Transverse colon (tissue), 4 donors: ENCODE measurements at regions not wholly inside any gene's neighbourhood (a gene's known extent, or its start where the extent isn't known, plus 50 kb on each side); places are given as distances from the start of the nearest gene placed in this dataset.
"Not testable (repeated sequence)": the region's sequence is repeated elsewhere in the genome, so short reads cannot be mapped to it uniquely, and the experiment has no call there.

Experiments
- DNase-seq: peaks from one replicate; pipeline ENCODE4 v3.0.0-alpha.2; 2019
- H3K27ac ChIP-seq, 4 donors: fragments of 200-600 bp; sonication (generic); 2 replicates each; pipeline ENCODE4 v1.5.1; 2016 to 2018; ENCODE audit warnings: inconsistent platforms in 4 of 4
- H3K27me3 ChIP-seq: fragments of 200-600 bp; sonication (generic); 2 replicates; pipeline ENCODE4 v1.5.1; 2017; ENCODE audit warnings: inconsistent platforms
- H3K36me3 ChIP-seq, 4 donors: fragments of 200-600 bp; sonication (generic); 2 replicates each; pipeline ENCODE4 v1.5.1; 2017 to 2019; ENCODE audit warnings: inconsistent platforms in 4 of 4
- H3K4me1 ChIP-seq, 4 donors: fragments of 200-600 bp; sonication (generic); 2 replicates each; pipeline ENCODE4 v1.5.1; 2017 to 2020; ENCODE audit warnings: inconsistent platforms in 4 of 4
- H3K4me3 ChIP-seq, 4 donors: fragments of 200-600 bp; sonication (generic); 1 replicate in 1 of 4; 2 replicates in 3 of 4; pipeline versions ENCODE4 v1.5.1 to v1.6.1; 2017 to 2019; ENCODE audit warnings: inconsistent platforms in 4 of 4
- H3K9me3 ChIP-seq, 2 donors: fragments of 200-600 bp; sonication (generic); 2 replicates each; pipeline ENCODE4 v1.5.1; 2017 to 2019; ENCODE audit warnings: inconsistent platforms in 2 of 2
- EP300 ChIP-seq: sonication (generic); formaldehyde crosslinking; IDR thresholded peaks from one replicate; pipeline ENCODE4 v1.6.1; 2017; ENCODE audit warnings: antibody characterized with exemption, low read depth
- POLR2A ChIP-seq: fragments of 450-650 bp; IDR thresholded peaks from one replicate; pipeline ENCODE4 v1.6.1; 2016; ENCODE audit warnings: antibody characterized with exemption, mild to moderate bottlenecking, moderate library complexity
- POLR2AphosphoS5 ChIP-seq, 3 donors: sonication (generic); formaldehyde crosslinking; IDR thresholded peaks; one replicate each; pipeline ENCODE4 v1.6.1; 2016; ENCODE audit warnings: antibody characterized with exemption in 3 of 3
- WGBS, 2 donors: methylation state at CpG; one replicate each; pipeline ENCODE4 v1.1.5; 2018; ENCODE audit warnings: low coverage in 1 of 2; 5-methylcytosine and 5-hydroxymethylcytosine counted together
- in situ Hi-C, 4 donors: fragments of 200-750 bp; cut with MboI; loops; one replicate each; pipeline versions ENCODE4 v1.15.0 to v1.15.1; 2017; ENCODE audit warnings: low sequenced_read_pairs in 3 of 4, low pct_ligation_motif_present in 1 of 4, low pct_unique_long_range_greater_than_20kb in 1 of 4
- intact Hi-C: fragments of 100-400 bp; cut with DNase I; formaldehyde crosslinking; loops from one replicate; pipeline ENCODE4 v1.15.1; 2023; ENCODE audit warnings: low total_unique reads
- TF ChIP-seq, protein P1 (sequence below), 5 experiments: fragments of 200-600 bp in 3 of 5; fragments of 450-650 bp in 2 of 5; sonication (generic) in 3 of 5; IDR thresholded peaks; 1 replicate in 2 of 5; 2 replicates in 3 of 5; pipeline ENCODE4 v1.5.1; 2016 to 2017; ENCODE audit warnings: antibody characterized with exemption in 5 of 5, inconsistent platforms in 3 of 5, mild to moderate bottlenecking in 2 of 5, moderate library complexity in 1 of 5

DNA sequence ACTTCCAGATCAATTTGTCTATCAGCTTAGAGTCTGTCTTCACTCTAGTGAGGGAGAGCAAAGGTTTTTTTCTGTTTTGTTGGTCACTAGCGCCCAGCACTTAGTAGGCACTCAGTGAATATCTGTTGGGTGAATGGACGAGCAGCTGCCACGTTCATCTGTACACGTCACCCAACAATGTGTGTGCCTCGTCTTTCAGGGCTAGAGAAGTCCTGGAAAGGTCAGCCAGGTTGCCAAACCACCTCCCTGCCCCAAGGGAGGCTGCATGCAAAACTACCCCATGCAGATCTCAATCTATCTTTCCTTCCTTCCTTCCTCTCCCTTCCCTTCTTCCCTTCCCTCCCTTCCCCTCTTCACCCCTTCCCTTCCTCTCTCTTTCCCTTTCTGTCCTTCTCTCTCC, 340.9 kb downstream of the SOX9 start:
- H3K27ac ChIP-seq = no peak overlapping the region

DNA sequence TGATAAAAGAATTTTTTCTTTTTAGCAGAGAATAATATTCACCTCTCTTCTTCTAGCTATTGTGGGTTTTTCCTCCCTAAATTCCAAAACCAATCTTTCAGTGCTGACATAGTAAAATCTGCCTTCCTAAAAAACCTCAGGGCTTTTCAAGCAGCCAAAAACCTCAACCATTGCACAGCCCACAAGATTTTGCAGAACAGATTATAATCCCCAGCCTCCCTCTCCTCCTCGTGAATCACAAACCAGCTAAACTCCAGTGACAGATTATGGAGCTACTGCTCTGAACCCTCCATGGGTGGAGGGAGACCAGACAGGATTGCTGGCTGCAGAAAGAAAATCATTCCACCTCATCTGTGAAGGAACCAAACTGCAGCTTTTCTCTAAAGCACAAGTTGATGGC, 341.6 kb downstream of the SOX9 start:
- no peaks in the 10 kb centered on the region for H3K27me3 ChIP-seq
- no peaks in the 10 kb centered on the region for H3K9me3 ChIP-seq
- no peak for DNase-seq
- intact Hi-C loops (no loop called here), in situ Hi-C loops (no loop called here)
- WGBS, 2 donors = 67% methylated on average over 1 of the region's 1 CpG; no CpG with 5 or more reads in 1 of the 2 donors
- H3K4me3 ChIP-seq = no peak overlapping the region
- peaks cover 4 to 55% (median 38%) of the 10 kb centered on the region in 4 donors for H3K4me1 ChIP-seq
- no peaks in the 10 kb centered on the region for H3K36me3 ChIP-seq
- TF ChIP-seq POLR2A (no peak), EP300 (no peak), POLR2AphosphoS5 (IDR thresholded peaks at IDR 0.05) (no peak)
- TF ChIP-seq, protein P1, sequence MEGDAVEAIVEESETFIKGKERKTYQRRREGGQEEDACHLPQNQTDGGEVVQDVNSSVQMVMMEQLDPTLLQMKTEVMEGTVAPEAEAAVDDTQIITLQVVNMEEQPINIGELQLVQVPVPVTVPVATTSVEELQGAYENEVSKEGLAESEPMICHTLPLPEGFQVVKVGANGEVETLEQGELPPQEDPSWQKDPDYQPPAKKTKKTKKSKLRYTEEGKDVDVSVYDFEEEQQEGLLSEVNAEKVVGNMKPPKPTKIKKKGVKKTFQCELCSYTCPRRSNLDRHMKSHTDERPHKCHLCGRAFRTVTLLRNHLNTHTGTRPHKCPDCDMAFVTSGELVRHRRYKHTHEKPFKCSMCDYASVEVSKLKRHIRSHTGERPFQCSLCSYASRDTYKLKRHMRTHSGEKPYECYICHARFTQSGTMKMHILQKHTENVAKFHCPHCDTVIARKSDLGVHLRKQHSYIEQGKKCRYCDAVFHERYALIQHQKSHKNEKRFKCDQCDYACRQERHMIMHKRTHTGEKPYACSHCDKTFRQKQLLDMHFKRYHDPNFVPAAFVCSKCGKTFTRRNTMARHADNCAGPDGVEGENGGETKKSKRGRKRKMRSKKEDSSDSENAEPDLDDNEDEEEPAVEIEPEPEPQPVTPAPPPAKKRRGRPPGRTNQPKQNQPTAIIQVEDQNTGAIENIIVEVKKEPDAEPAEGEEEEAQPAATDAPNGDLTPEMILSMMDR (IDR thresholded peaks at IDR 0.05) = no peak
- peak overlapping the region in 1 of 4 donors; percentile 25 for H3K27ac ChIP-seq

More for the DNA sequence above, 340.9 kb downstream of the SOX9 start:
- intact Hi-C loops = no loop called here
- no peak overlapping the region for H3K4me3 ChIP-seq
- in situ Hi-C loops = no loop called here
- H3K4me1 ChIP-seq = peaks cover 4 to 54% (median 37%) of the 10 kb centered on the region in 4 donors
- no peaks in the 10 kb centered on the region for H3K27me3 ChIP-seq
- no peaks in the 10 kb centered on the region for H3K36me3 ChIP-seq
- no peaks in the 10 kb centered on the region for H3K9me3 ChIP-seq
- WGBS, 2 donors = 72% methylated on average over 5 of the region's 5 CpGs; no CpG with 5 or more reads in 1 of the 2 donors
- no peak for TF ChIP-seq EP300
- no peak for DNase-seq

DNA sequence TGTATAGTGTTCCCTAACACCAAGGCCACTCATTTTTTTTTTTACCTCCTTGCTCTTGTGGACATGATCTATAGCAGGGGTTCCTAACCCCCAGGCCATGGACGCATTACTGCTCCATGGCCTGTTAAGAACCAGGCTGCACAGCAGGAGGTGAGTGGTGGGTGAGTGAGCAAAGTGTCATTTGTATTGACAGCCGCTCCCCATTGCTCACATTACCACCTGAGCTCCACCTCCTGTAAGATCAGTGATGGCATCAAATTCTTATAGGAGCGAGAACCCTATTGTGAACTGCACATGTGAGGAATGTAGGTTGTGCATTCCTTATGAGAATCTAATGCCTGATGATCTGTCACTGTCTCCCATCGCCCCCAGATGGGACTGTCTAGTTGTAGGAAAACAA, 342.0 kb downstream of the SOX9 start:
- intact Hi-C loops (no loop called here), in situ Hi-C loops (no loop called here)
- no peak overlapping the region for H3K4me3 ChIP-seq
- no peaks in the 10 kb centered on the region for H3K9me3 ChIP-seq
- no peaks in the 10 kb centered on the region for H3K36me3 ChIP-seq
- WGBS, 2 donors = 90 to 93% methylated on average over 2 to 4 of the region's 4 CpGs
- H3K4me1 ChIP-seq = peaks cover 7 to 59% (median 42%) of the 10 kb centered on the region in 4 donors
- TF ChIP-seq, protein P1 (IDR thresholded peaks at IDR 0.05) = no peak
- no peak for TF ChIP-seq EP300
- no peak for TF ChIP-seq POLR2A
- no peak for TF ChIP-seq POLR2AphosphoS5 (IDR thresholded peaks at IDR 0.05)
- peak overlapping the region in 1 of 4 donors; percentile 25 for H3K27ac ChIP-seq
- H3K27me3 ChIP-seq = no peaks in the 10 kb centered on the region
- no peak for DNase-seq

DNA sequence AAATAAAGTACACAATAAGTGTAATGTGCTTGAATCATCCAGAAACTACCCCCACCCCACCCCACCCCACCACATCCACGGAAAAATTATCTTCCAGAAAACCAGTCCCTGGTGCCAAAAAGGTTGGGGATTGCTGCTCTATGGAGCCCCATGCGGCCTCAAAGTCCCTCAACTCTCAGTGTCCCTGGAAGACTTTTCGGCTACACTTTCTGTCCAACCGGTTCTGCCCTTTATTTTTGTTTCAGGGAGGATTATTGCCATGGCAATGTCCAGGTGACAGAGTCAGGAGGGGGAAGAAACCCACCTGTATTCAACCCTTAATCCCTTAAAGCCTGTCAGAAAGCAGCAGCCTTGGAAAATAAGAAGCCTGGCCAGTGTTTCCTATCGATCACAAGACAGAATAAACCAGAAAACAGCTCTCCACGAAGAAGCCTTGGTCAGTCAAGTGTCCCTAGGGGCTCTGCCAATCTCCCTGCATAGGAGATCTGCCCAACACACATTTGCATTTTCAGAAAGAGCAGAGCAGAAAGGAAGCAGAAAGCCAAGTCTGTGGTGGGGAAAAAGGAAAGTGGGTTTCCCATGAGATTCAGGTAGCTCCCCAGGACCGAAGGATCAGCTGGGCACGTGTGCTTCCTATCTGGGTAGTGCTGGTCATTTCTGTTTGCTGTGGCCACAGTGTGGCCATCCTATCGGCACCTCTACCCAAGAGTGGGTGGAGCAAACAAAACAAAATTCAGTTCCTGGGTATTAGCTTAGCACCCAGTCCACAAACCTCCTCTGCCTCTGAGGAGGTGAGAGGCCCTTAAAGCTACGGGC, 342.7 kb downstream of the SOX9 start:
- H3K9me3 ChIP-seq = no peaks in the 10 kb centered on the region
- no peaks in the 10 kb centered on the region for H3K36me3 ChIP-seq
- H3K27me3 ChIP-seq = no peaks in the 10 kb centered on the region
- peaks cover 3 to 64% (median 43%) of the 10 kb centered on the region in 4 donors for H3K4me1 ChIP-seq
- in situ Hi-C loops (no loop called here), intact Hi-C loops (no loop called here)
- TF ChIP-seq, protein P1 (IDR thresholded peaks at IDR 0.05) = no peak
- TF ChIP-seq POLR2A (no peak), POLR2AphosphoS5 (IDR thresholded peaks at IDR 0.05) (no peak), EP300 (no peak)
- WGBS, 2 donors = 75% methylated on average over 10 of the region's 10 CpGs; no CpG with 5 or more reads in 1 of the 2 donors
- peak overlapping the region; percentile 44 to 83 (median 82) for H3K27ac ChIP-seq
- no peak overlapping the region for H3K4me3 ChIP-seq
- no peak for DNase-seq

DNA sequence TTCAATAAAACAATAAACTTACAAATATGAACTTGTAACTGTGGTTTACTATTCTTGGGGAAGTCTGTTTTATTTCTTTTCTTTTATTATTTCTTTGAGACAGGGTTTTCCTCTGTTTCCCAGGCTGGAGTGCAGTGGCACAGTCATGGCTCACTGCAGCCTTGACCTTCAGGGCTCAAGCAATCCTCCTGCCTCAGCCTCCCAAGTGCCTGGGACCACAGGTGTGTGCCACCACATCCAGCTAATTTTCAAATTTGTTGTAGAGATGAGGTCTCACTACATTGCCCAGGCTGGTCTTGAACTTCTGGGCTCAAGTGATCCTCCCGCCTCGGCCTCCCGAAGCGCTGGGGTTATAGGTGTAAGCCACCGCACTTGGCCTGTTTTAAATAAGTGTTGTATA, 343.4 kb downstream of the SOX9 start:
- intact Hi-C loops, H3K27me3 ChIP-seq, in situ Hi-C loops, H3K36me3 ChIP-seq, DNase-seq, H3K9me3 ChIP-seq, H3K4me3 ChIP-seq: not testable (repeated sequence)
- H3K4me1 ChIP-seq = peaks cover 3 to 66% (median 43%) of the 10 kb centered on the region in 4 donors
- WGBS, 2 donors = 98% methylated on average over 5 of the region's 5 CpGs; no CpG with 5 or more reads in 1 of the 2 donors
- peak overlapping the region; percentile 55 to 83 (median 82) for H3K27ac ChIP-seq
